Natural killer cell (primary cell): ENCODE measurements at regions not wholly inside any gene's neighbourhood (a gene's known extent, or its start where the extent isn't known, plus 50 kb on each side); places are given as distances from the start of the nearest gene placed in this dataset.
A peak's percentile ranks its signal among the peaks of the same experiment; 100 is the strongest.
"Not testable (repeated sequence)": the region's sequence is repeated elsewhere in the genome, so short reads cannot be mapped to it uniquely, and the experiment has no call there.

Experiments used
- ATAC-seq, 3 donors: fragments of 150-1000 bp in 2 of 3; fragments of 200-7000 bp in 1 of 3; cut with Tn5 transposase; 1 replicate in 1 of 3; 2 replicates in 2 of 3; pipeline ENCODE4 v1.10.0; 2021; ENCODE audit warnings: mild to moderate bottlenecking in 2 of 3, moderate library complexity in 2 of 3
- DNase-seq, 2 donors: peaks; one replicate each; pipeline versions ENCODE4 v3.0.0 to v3.0.0-alpha.2; 2013 to 2021; ENCODE audit warnings: mixed read lengths in 1 of 2
- H3K27ac ChIP-seq: one replicate; pipeline ENCODE4 v1.5.1; 2013; ENCODE audit warnings: mild to moderate bottlenecking, low read length
- H3K27me3 ChIP-seq: one replicate; pipeline ENCODE4 v1.6.1; 2013; ENCODE audit warnings: low read length; ENCODE audit not compliant: control insufficient read depth, insufficient read depth
- H3K36me3 ChIP-seq: one replicate; pipeline ENCODE4 v1.6.1; 2013; ENCODE audit warnings: low read length; ENCODE audit not compliant: control insufficient read depth, insufficient read depth
- H3K4me1 ChIP-seq: one replicate; pipeline ENCODE4 v1.6.1; 2013; ENCODE audit warnings: low read length; ENCODE audit not compliant: control insufficient read depth, insufficient read depth
- H3K4me3 ChIP-seq: one replicate; pipeline ENCODE4 v1.5.1; 2013; ENCODE audit warnings: low read length
- H3K9me3 ChIP-seq: one replicate; pipeline ENCODE4 v1.6.1; 2013; ENCODE audit warnings: low read length; ENCODE audit not compliant: control insufficient read depth, insufficient read depth
- H3K27ac Mint-ChIP-seq, 2 donors: one replicate each; pipeline ENCODE4 v1.8.0; 2022; ENCODE audit warnings: mild to moderate bottlenecking in 2 of 2, mixed read lengths in 2 of 2, moderate library complexity in 1 of 2
- H3K27me3 Mint-ChIP-seq, 2 donors: one replicate each; pipeline ENCODE4 v1.8.0; 2022; ENCODE audit warnings: low read depth in 2 of 2, mixed read lengths in 2 of 2
- H3K36me3 Mint-ChIP-seq: one replicate; pipeline ENCODE4 v1.8.0; 2022; ENCODE audit warnings: mixed read lengths
- H3K4me1 Mint-ChIP-seq, 2 donors: one replicate each; pipeline ENCODE4 v1.8.0; 2022; ENCODE audit warnings: mixed read lengths in 2 of 2
- H3K4me3 Mint-ChIP-seq: one replicate; pipeline ENCODE4 v1.8.0; 2022; ENCODE audit warnings: mild to moderate bottlenecking, moderate library complexity, mixed read lengths
- H3K9me3 Mint-ChIP-seq, 2 donors: one replicate each; pipeline ENCODE4 v1.8.0; 2022; ENCODE audit warnings: mixed read lengths in 2 of 2
- CTCF ChIP-seq: fragments of 200-600 bp; IDR thresholded peaks from one replicate; pipeline ENCODE4 v1.8.0; 2022; ENCODE audit warnings: antibody characterized with exemption
- WGBS: methylation state at CpG from one replicate; pipeline ENCODE4 v1.1.7; 2013; ENCODE audit warnings: missing lambda C conversion rate; ENCODE audit not compliant: insufficient coverage; 5-methylcytosine and 5-hydroxymethylcytosine counted together
- intact Hi-C: fragments of 100-400 bp; cut with micrococcal nuclease; formaldehyde crosslinking; loops from one replicate; pipeline ENCODE4 v1.14.2; 2022

GRCh38 chr20:53804920-53805894 lies 211.6 kb upstream of the ZNF217 start:
- DNase-seq (no peak), ATAC-seq (peak in 1 of 3 donors; percentile 14)
- H3K36me3 Mint-ChIP-seq, result no peaks in the 10 kb centered on the region
- no peaks in the 10 kb centered on the region for H3K9me3 Mint-ChIP-seq
- Histone ChIP-seq H3K27me3 (no peaks in the 10 kb centered on the region), H3K27ac (no peak overlapping the region), H3K4me1 (no peaks in the 10 kb centered on the region), H3K9me3 (no peaks in the 10 kb centered on the region), H3K36me3 (no peaks in the 10 kb centered on the region), H3K4me3 (no peak overlapping the region)
- 90% methylated on average over 7 of the region's 8 CpGs for WGBS
- H3K4me1 Mint-ChIP-seq, result peaks cover 0 to 4% of the 10 kb centered on the region in 2 donors
- H3K4me3 Mint-ChIP-seq, result no peak overlapping the region
- H3K27ac Mint-ChIP-seq, result no peak overlapping the region
- no peak for TF ChIP-seq CTCF
- H3K27me3 Mint-ChIP-seq, result no peaks in the 10 kb centered on the region
- intact Hi-C loops, result no loop called here

GRCh38 chr20:53804308-53804707 lies 210.7 kb upstream of the ZNF217 start:
- ATAC-seq, H3K27me3 Mint-ChIP-seq, intact Hi-C loops, H3K4me3 ChIP-seq, H3K4me3 Mint-ChIP-seq, H3K4me1 ChIP-seq, H3K36me3 Mint-ChIP-seq, H3K27me3 ChIP-seq, DNase-seq, H3K27ac ChIP-seq, H3K36me3 ChIP-seq, H3K9me3 Mint-ChIP-seq, H3K4me1 Mint-ChIP-seq, H3K9me3 ChIP-seq, H3K27ac Mint-ChIP-seq: not testable (repeated sequence)
- WGBS, result 91% methylated on average over 7 of the region's 7 CpGs

GRCh38 chr20:53803492-53804155 lies 210.0 kb upstream of the ZNF217 start:
- Histone ChIP-seq H3K4me3 (no peak overlapping the region), H3K9me3 (no peaks in the 10 kb centered on the region), H3K4me1 (no peaks in the 10 kb centered on the region), H3K27ac (no peak overlapping the region), H3K36me3 (no peaks in the 10 kb centered on the region), H3K27me3 (no peaks in the 10 kb centered on the region)
- H3K4me3 Mint-ChIP-seq, result no peak overlapping the region
- H3K27ac Mint-ChIP-seq, result no peak overlapping the region
- no peaks in the 10 kb centered on the region for H3K27me3 Mint-ChIP-seq
- DNase-seq (no peak), ATAC-seq (no peak)
- WGBS, result 87% methylated on average over 6 of the region's 6 CpGs
- no peaks in the 10 kb centered on the region for H3K9me3 Mint-ChIP-seq
- no peak for TF ChIP-seq CTCF
- peaks cover 0 to 4% of the 10 kb centered on the region in 2 donors for H3K4me1 Mint-ChIP-seq
- no peaks in the 10 kb centered on the region for H3K36me3 Mint-ChIP-seq
- intact Hi-C loops, result no loop called here

GRCh38 chr20:53801609-53802370 lies 208.2 kb upstream of the ZNF217 start:
- Mint-ChIP-seq H3K9me3 (no peaks in the 10 kb centered on the region), H3K4me1 (peaks cover 0 to 6% of the 10 kb centered on the region in 2 donors), H3K27me3 (no peaks in the 10 kb centered on the region), H3K27ac (no peak overlapping the region), H3K36me3 (no peaks in the 10 kb centered on the region), H3K4me3 (no peak overlapping the region)
- intact Hi-C loops, result no loop called here
- Histone ChIP-seq H3K27ac (no peak overlapping the region), H3K9me3 (no peaks in the 10 kb centered on the region), H3K36me3 (no peaks in the 10 kb centered on the region), H3K27me3 (no peaks in the 10 kb centered on the region), H3K4me3 (no peak overlapping the region), H3K4me1 (no peaks in the 10 kb centered on the region)
- DNase-seq, result no peak
- 88% methylated on average over 17 of the region's 17 CpGs for WGBS
- no peak for TF ChIP-seq CTCF
- ATAC-seq, result no peak
